Neural progenitor cell (in vitro differentiated cells): ENCODE measurements at regions not wholly inside any gene's neighbourhood (a gene's known extent, or its start where the extent isn't known, plus 50 kb on each side); places are given as distances from the start of the nearest gene placed in this dataset.

Source experiments
- DNase-seq: peaks from one replicate; pipeline ENCODE4 v3.0.0-alpha.2; 2016; ENCODE audit warnings: low spot score
- H2AFZ ChIP-seq: fragments of 200-600 bp; sonication (generic); replicated peaks from 2 replicates; pipeline ENCODE4 v1.6.1; 2016; ENCODE audit warnings: antibody characterized with exemption
- H3F3A ChIP-seq: fragments of 200-600 bp; sonication (generic); 2 replicates; pipeline ENCODE4 v1.6.1; 2016; ENCODE audit warnings: antibody characterized with exemption, low read depth
- H3K27ac ChIP-seq: fragments of 200-600 bp; sonication (generic); 2 replicates; pipeline ENCODE4 v1.5.1; 2016; ENCODE audit warnings: mild to moderate bottlenecking
- H3K27me3 ChIP-seq: fragments of 200-600 bp; sonication (generic); 2 replicates; pipeline ENCODE4 v1.6.1; 2016; ENCODE audit warnings: mild to moderate bottlenecking, moderate library complexity
- H3K36me3 ChIP-seq: fragments of 200-600 bp; sonication (generic); 2 replicates; pipeline ENCODE4 v1.5.1; 2016
- H3K4me1 ChIP-seq: fragments of 200-600 bp; sonication (generic); 2 replicates; pipeline ENCODE4 v1.6.1; 2016; ENCODE audit warnings: mixed run types
- H3K4me2 ChIP-seq: fragments of 200-600 bp; sonication (generic); 2 replicates; pipeline ENCODE4 v1.6.1; 2016
- H3K4me3 ChIP-seq: fragments of 200-600 bp; sonication (generic); 2 replicates; pipeline ENCODE4 v1.5.1; 2016
- H3K79me2 ChIP-seq: fragments of 200-600 bp; sonication (generic); 2 replicates; pipeline ENCODE4 v1.6.1; 2016; ENCODE audit warnings: low read depth
- H3K9ac ChIP-seq: fragments of 200-600 bp; sonication (generic); 2 replicates; pipeline ENCODE4 v1.6.1; 2016
- H3K9me3 ChIP-seq: fragments of 200-600 bp; sonication (generic); 2 replicates; pipeline ENCODE4 v1.5.1; 2016; ENCODE audit warnings: low read depth
- H4K20me1 ChIP-seq: fragments of 200-600 bp; sonication (generic); 2 replicates; pipeline ENCODE4 v1.6.1; 2016; ENCODE audit warnings: low read depth
- H3K27ac Mint-ChIP-seq: 3 replicates; pipeline ENCODE4 v1.8.0; 2021; ENCODE audit warnings: mixed read lengths
- H3K27me3 Mint-ChIP-seq: 2 replicates; pipeline ENCODE4 v1.8.0; 2022; ENCODE audit warnings: low read depth, mild to moderate bottlenecking, inconsistent platforms, moderate library complexity, mixed read lengths; ENCODE audit not compliant: insufficient read depth
- H3K36me3 Mint-ChIP-seq: 3 replicates; pipeline ENCODE4 v1.8.0; 2021; ENCODE audit warnings: mixed read lengths
- H3K4me1 Mint-ChIP-seq: 3 replicates; pipeline ENCODE4 v1.8.0; 2021; ENCODE audit warnings: mixed read lengths
- H3K4me3 Mint-ChIP-seq: 3 replicates; pipeline ENCODE4 v1.8.0; 2021; ENCODE audit warnings: mild to moderate bottlenecking, moderate library complexity, mixed read lengths
- H3K9me3 Mint-ChIP-seq: 3 replicates; pipeline ENCODE4 v1.8.0; 2020; ENCODE audit warnings: mixed read lengths
- CTCF ChIP-seq: fragments of 200-600 bp; sonication (generic); IDR thresholded peaks from 2 replicates; pipeline ENCODE4 v1.5.1; 2017; ENCODE audit warnings: antibody characterized with exemption, mild to moderate bottlenecking
- EZH2 ChIP-seq: fragments of 200-600 bp; sonication (generic); IDR thresholded peaks from 2 replicates; pipeline ENCODE4 v1.6.1; 2017; ENCODE audit warnings: antibody characterized with exemption, mild to moderate bottlenecking, moderate library complexity
- EZH2phosphoT487 ChIP-seq: fragments of 200-600 bp; sonication (generic); IDR thresholded peaks from 2 replicates; pipeline ENCODE4 v1.6.1; 2017; ENCODE audit warnings: antibody characterized with exemption

GRCh38 chr2:67970542-67970941 lies 92.3 kb downstream of the C1D start:
- H3K4me2 ChIP-seq = no peak overlapping the region
- Mint-ChIP-seq H3K9me3 (no peaks in the 10 kb centered on the region), H3K27me3 (peaks cover 2% of the 10 kb centered on the region), H3K36me3 (no peaks in the 10 kb centered on the region), H3K4me1 (no peaks in the 10 kb centered on the region), H3K27ac (no peak overlapping the region), H3K4me3 (no peak overlapping the region)
- TF ChIP-seq CTCF = no peak
- no peak for TF ChIP-seq EZH2phosphoT487
- no peak for TF ChIP-seq EZH2
- H4K20me1 ChIP-seq = no peaks in the 10 kb centered on the region
- no peaks in the 10 kb centered on the region for H3K36me3 ChIP-seq
- no peak overlapping the region for H3K27ac ChIP-seq
- peaks cover 9% of the 10 kb centered on the region for H3K4me1 ChIP-seq
- H3K9me3 ChIP-seq = no peaks in the 10 kb centered on the region
- H3K27me3 ChIP-seq = no peaks in the 10 kb centered on the region
- H2AFZ ChIP-seq = no peak overlapping the region
- no peaks in the 10 kb centered on the region for H3F3A ChIP-seq
- H3K9ac ChIP-seq = no peak overlapping the region
- no peak for DNase-seq
- H3K4me3 ChIP-seq = no peak overlapping the region
- H3K79me2 ChIP-seq = no peaks in the 10 kb centered on the region

- Histone ChIP-seq H4K20me1 (no peaks in the 10 kb centered on the region), H3K79me2 (no peaks in the 10 kb centered on the region), H3K27me3 (no peaks in the 10 kb centered on the region), H3K4me3 (no peak overlapping the region), H3K9me3 (no peaks in the 10 kb centered on the region), H3K27ac (no peak overlapping the region), H3K4me2 (no peak overlapping the region), H2AFZ (no peak overlapping the region), H3K36me3 (no peaks in the 10 kb centered on the region), H3K9ac (no peak overlapping the region), H3K4me1 (peaks cover 9% of the 10 kb centered on the region), H3F3A (no peaks in the 10 kb centered on the region)
- H3K27me3 Mint-ChIP-seq = peaks cover 2% of the 10 kb centered on the region
- H3K36me3 Mint-ChIP-seq = no peaks in the 10 kb centered on the region
- TF ChIP-seq EZH2phosphoT487 = no peak
- no peak for TF ChIP-seq EZH2
- no peak for TF ChIP-seq CTCF
- no peaks in the 10 kb centered on the region for H3K4me1 Mint-ChIP-seq
- no peak overlapping the region for H3K27ac Mint-ChIP-seq
- no peak for DNase-seq
- H3K4me3 Mint-ChIP-seq = no peak overlapping the region
- no peaks in the 10 kb centered on the region for H3K9me3 Mint-ChIP-seq
Measured at GRCh38 chr2:67974559-67975430, 88.0 kb downstream of the C1D start.

GRCh38 chr2:67977464-67977863 lies 85.3 kb downstream of the C1D start:
- no peaks in the 10 kb centered on the region for H3F3A ChIP-seq
- no peaks in the 10 kb centered on the region for H3K4me1 Mint-ChIP-seq
- peaks cover 6% of the 10 kb centered on the region for H3K9me3 Mint-ChIP-seq
- H3K4me2 ChIP-seq = no peak overlapping the region
- no peaks in the 10 kb centered on the region for H3K36me3 ChIP-seq
- H2AFZ ChIP-seq = no peak overlapping the region
- no peaks in the 10 kb centered on the region for H4K20me1 ChIP-seq
- peaks cover 11% of the 10 kb centered on the region for H3K9me3 ChIP-seq
- H3K79me2 ChIP-seq = no peaks in the 10 kb centered on the region
- peaks cover 2% of the 10 kb centered on the region for H3K27me3 Mint-ChIP-seq
- H3K9ac ChIP-seq = no peak overlapping the region
- peaks cover 9% of the 10 kb centered on the region for H3K4me1 ChIP-seq
- H3K27ac Mint-ChIP-seq = no peak overlapping the region
- no peak overlapping the region for H3K27ac ChIP-seq
- no peak for DNase-seq
- TF ChIP-seq EZH2 (no peak), CTCF (no peak), EZH2phosphoT487 (no peak)
- H3K27me3 ChIP-seq = no peaks in the 10 kb centered on the region
- no peak overlapping the region for H3K4me3 Mint-ChIP-seq
- H3K36me3 Mint-ChIP-seq = peaks cover 1% of the 10 kb centered on the region
- H3K4me3 ChIP-seq = no peak overlapping the region
